GM21529 (cell line): ENCODE measurements at regions not wholly inside any gene's neighbourhood (a gene's known extent, or its start where the extent isn't known, plus 50 kb on each side); places are given as distances from the start of the nearest gene placed in this dataset.

Source experiments
- ATAC-seq: cut with Tn5 transposase; IDR thresholded peaks from one replicate; pipeline ENCODE4 v1.9.1; 2021; ENCODE audit not compliant: unreplicated experiment

- ATAC-seq: no peak
Observed at GRCh38 chr6:164262348-164262747, 847.8 kb downstream of the QKI start.

- no peak for ATAC-seq
Observed at GRCh38 chr6:164258421-164258820, 843.9 kb downstream of the QKI start.

- no peak for ATAC-seq
Observed at GRCh38 chr6:164252948-164253347, 838.4 kb downstream of the QKI start.

- ATAC-seq: no peak
Observed at GRCh38 chr6:164252291-164252690, 837.8 kb downstream of the QKI start.

GRCh38 chr6:164247106-164247505 lies 832.6 kb downstream of the QKI start:
- ATAC-seq: no peak

GRCh38 chr6:164246082-164246481 lies 831.6 kb downstream of the QKI start:
- no peak for ATAC-seq

GRCh38 chr6:164243949-164244348 lies 829.4 kb downstream of the QKI start:
- ATAC-seq: no peak

- ATAC-seq: no peak
Observed at GRCh38 chr6:164243012-164243610, 828.6 kb downstream of the QKI start.

- ATAC-seq: no peak
Observed at GRCh38 chr6:164230804-164231203, 816.3 kb downstream of the QKI start.

GRCh38 chr6:164230259-164230658 lies 815.7 kb downstream of the QKI start:
- ATAC-seq: no peak

- no peak for ATAC-seq
Observed at GRCh38 chr6:164229716-164230115, 815.2 kb downstream of the QKI start.

GRCh38 chr6:164227952-164228522 lies 813.5 kb downstream of the QKI start:
- no peak for ATAC-seq

- ATAC-seq: no peak
Observed at GRCh38 chr6:164216839-164217238, 802.3 kb downstream of the QKI start.

GRCh38 chr6:164216368-164216767 lies 801.9 kb downstream of the QKI start:
- no peak for ATAC-seq

GRCh38 chr6:164214066-164214465 lies 799.5 kb downstream of the QKI start:
- ATAC-seq: no peak

- ATAC-seq: no peak
Observed at GRCh38 chr6:164211254-164211653, 796.7 kb downstream of the QKI start.

- ATAC-seq: no peak
Observed at GRCh38 chr6:164210783-164211182, 796.3 kb downstream of the QKI start.

GRCh38 chr6:164210323-164210722 lies 795.8 kb downstream of the QKI start:
- ATAC-seq: no peak

- no peak for ATAC-seq
Observed at GRCh38 chr6:164208371-164208770, 793.9 kb downstream of the QKI start.

GRCh38 chr6:164206807-164207423 lies 792.4 kb downstream of the QKI start:
- no peak for ATAC-seq

- no peak for ATAC-seq
Observed at GRCh38 chr6:164200071-164200470, 785.6 kb downstream of the QKI start.

GRCh38 chr6:164195942-164196281 lies 781.4 kb downstream of the QKI start:
- ATAC-seq: no peak
